CD4-positive, alpha-beta memory T cell (primary cell): ENCODE measurements at regions not wholly inside any gene's neighbourhood (a gene's known extent, or its start where the extent isn't known, plus 50 kb on each side); places are given as distances from the start of the nearest gene placed in this dataset.
"Not testable (repeated sequence)": the region's sequence is repeated elsewhere in the genome, so short reads cannot be mapped to it uniquely, and the experiment has no call there.

Experiments
- CTCF ChIA-PET: fragments of 350-600 bp; sonication (Branson Sonifier 250); formaldehyde crosslinking; loops from one replicate; lab custom pipeline; 2021; ENCODE audit warnings: inconsistent platforms; ENCODE audit not compliant: partially characterized antibody; lab: Charles Lee
- POLR2A ChIA-PET: fragments of 350-600 bp; sonication (Branson Sonifier 250); formaldehyde crosslinking; loops from one replicate; lab custom pipeline; 2021; ENCODE audit not compliant: partially characterized antibody; lab: Charles Lee
- DNase-seq, 5 donors: peaks; one replicate each; pipeline versions ENCODE4 v3.0.0 to v3.0.0-alpha.2; 2020 to 2022; ENCODE audit warnings: mixed read lengths in 1 of 5
- H3K27ac ChIP-seq: one replicate; pipeline ENCODE4 v1.7.0; 2013; ENCODE audit warnings: low read depth, low read length
- H3K27me3 ChIP-seq: 2 replicates; pipeline ENCODE4 v1.7.0; 2013; ENCODE audit warnings: mild to moderate bottlenecking, low read length, moderate library complexity; ENCODE audit not compliant: insufficient read depth
- H3K36me3 ChIP-seq: 2 replicates; pipeline ENCODE4 v1.7.0; 2013; ENCODE audit warnings: mild to moderate bottlenecking, low read length, moderate library complexity; ENCODE audit not compliant: insufficient read depth
- H3K4me1 ChIP-seq: 2 replicates; pipeline ENCODE4 v1.7.0; 2013; ENCODE audit warnings: mild to moderate bottlenecking, low read length, moderate library complexity; ENCODE audit not compliant: insufficient read depth
- H3K4me3 ChIP-seq, 2 donors: one replicate each; pipeline ENCODE4 v1.7.0; 2013; ENCODE audit warnings: low read length in 2 of 2, mild to moderate bottlenecking in 1 of 2
- H3K9me3 ChIP-seq, 2 donors: one replicate each; pipeline ENCODE4 v1.7.0; 2013; ENCODE audit warnings: low read length in 2 of 2, control low read depth in 1 of 2; ENCODE audit not compliant: control insufficient read depth in 1 of 2
- H3K27ac Mint-ChIP-seq, 7 donors: one replicate each; pipeline ENCODE4 v1.8.0; 2020 to 2021; ENCODE audit warnings: mixed read lengths in 7 of 7, mild to moderate bottlenecking in 6 of 7, inconsistent platforms in 3 of 7, moderate library complexity in 3 of 7
- H3K27me3 Mint-ChIP-seq, 2 donors: one replicate each; pipeline ENCODE4 v1.8.0; 2020 to 2021; ENCODE audit warnings: mixed read lengths in 2 of 2
- H3K36me3 Mint-ChIP-seq, 2 donors: one replicate each; pipeline ENCODE4 v1.8.0; 2020 to 2021; ENCODE audit warnings: mixed read lengths in 2 of 2, inconsistent platforms in 1 of 2, mild to moderate bottlenecking in 1 of 2
- H3K4me1 Mint-ChIP-seq, 4 donors: one replicate each; pipeline ENCODE4 v1.8.0; 2020 to 2021; ENCODE audit warnings: mixed read lengths in 4 of 4, mild to moderate bottlenecking in 1 of 4
- H3K4me3 Mint-ChIP-seq, 8 donors: one replicate each; pipeline ENCODE4 v1.8.0; 2020 to 2021; ENCODE audit warnings: mixed read lengths in 8 of 8, mild to moderate bottlenecking in 7 of 8, moderate library complexity in 6 of 8, inconsistent platforms in 3 of 8
- H3K9me3 Mint-ChIP-seq, 8 donors: one replicate each; pipeline ENCODE4 v1.8.0; 2020 to 2021; ENCODE audit warnings: mixed read lengths in 8 of 8, mild to moderate bottlenecking in 5 of 8, inconsistent platforms in 3 of 8, moderate library complexity in 1 of 8
- intact Hi-C: fragments of 100-400 bp; cut with micrococcal nuclease; formaldehyde crosslinking; loops from one replicate; pipeline ENCODE4 v1.15.1; 2023

DNA sequence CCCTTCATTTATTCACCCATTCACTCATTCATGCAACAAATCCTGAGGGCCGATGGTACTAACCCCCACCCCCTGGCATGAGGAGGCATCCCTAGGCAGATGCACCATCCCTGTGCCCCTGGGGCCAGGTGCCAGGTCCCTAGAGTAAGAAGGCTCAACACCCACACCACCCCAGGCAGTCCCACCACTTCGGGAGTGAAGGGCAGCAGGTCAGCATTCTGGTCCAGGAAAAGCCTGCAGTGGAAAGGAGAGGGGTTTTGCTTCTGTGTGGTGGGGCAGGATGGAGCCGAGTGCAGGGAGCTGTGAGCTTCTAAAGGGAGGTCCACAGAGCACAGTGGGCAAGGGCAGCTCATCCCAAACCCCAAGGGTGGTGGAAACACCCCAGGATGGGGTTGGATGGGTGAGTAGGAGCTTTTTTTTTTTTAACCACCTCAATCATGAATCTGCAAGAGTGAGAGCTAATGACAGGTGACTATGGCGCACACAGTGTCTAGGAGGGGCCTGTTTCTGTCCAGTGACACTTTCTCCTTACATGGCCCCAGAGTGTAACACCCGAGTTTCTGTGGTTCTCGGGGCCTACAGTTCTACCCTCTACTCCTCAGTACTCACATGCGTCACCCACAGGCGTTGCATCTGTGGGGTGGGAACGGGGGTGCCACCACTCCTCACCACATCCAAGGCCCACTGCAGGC, 414.3 kb downstream of the TMEM121 start:
- Mint-ChIP-seq H3K4me1 (peaks cover 4 to 21% (median 13%) of the 10 kb centered on the region in 4 donors), H3K36me3 (peaks cover 5 to 6% of the 10 kb centered on the region in 2 donors), H3K27ac (peak overlapping the region in 1 of 7 donors; percentile 22), H3K9me3 (peaks cover 5 to 37% (median 26%) of the 10 kb centered on the region in 8 donors), H3K27me3 (peaks cover 0 to 7% of the 10 kb centered on the region in 2 donors), H3K4me3 (peak overlapping the region in 1 of 8 donors; percentile 30)
- Histone ChIP-seq H3K9me3 (peaks cover 0 to 12% of the 10 kb centered on the region in 2 donors), H3K4me3 (no peak overlapping the region), H3K27me3 (no peaks in the 10 kb centered on the region), H3K4me1 (peaks cover 18% of the 10 kb centered on the region), H3K36me3 (no peaks in the 10 kb centered on the region), H3K27ac (no peak overlapping the region)
- ChIA-PET CTCF (no interaction called here), POLR2A (no interaction called here)
- no peak for DNase-seq
- intact Hi-C loops = no loop called here

DNA sequence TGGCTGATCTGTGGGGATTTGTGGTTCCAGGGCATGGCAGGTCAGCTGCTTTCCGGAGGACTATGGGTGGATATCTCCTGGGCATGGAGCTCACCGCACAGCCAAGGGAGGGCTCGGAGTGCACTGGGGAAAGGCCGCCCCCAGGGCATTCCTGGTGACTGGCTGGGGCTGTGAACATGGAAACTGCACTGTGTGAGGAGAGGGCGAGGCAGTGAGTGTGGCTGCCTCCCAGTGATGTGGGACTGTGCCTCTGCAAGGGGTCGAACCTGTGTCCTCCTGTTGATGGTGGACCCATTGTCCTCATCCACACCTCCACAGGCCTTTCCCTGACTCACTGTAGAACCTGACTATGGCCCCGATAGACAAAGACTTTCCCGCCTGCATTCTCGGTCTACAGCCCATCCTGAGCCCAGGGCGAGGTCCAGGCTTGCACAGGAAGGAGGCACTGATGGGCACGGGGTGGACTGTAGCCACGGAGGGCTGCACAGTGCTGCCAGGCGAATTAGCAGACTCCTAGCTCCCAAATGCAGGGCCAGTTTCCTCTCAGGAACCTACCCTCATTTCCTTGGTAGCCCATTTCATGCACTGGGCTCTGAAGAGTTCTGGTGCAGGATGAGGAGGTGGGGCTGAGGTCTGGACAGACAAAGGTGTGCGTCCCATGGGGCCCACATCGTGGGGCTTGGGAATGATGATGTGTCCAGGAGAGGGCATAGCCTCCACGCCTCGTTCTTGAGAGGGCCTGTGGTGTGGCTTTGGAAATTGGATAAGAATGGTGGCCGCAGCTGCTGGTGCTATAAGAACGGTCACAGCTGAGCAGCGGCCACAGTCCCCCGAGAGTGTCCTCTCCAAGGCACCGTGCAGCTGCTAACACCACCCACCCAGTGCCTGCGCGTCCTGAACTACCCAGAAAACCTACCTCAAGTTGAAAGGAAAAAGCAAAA, 415.1 kb downstream of the TMEM121 start:
- peaks cover 5 to 30% (median 22%) of the 10 kb centered on the region in 8 donors for H3K9me3 Mint-ChIP-seq
- ChIA-PET CTCF (no interaction called here), POLR2A (no interaction called here)
- Histone ChIP-seq H3K36me3 (no peaks in the 10 kb centered on the region), H3K4me3 (no peak overlapping the region), H3K27ac (no peak overlapping the region), H3K27me3 (no peaks in the 10 kb centered on the region), H3K4me1 (peaks cover 18% of the 10 kb centered on the region), H3K9me3 (peaks cover 0 to 12% of the 10 kb centered on the region in 2 donors)
- H3K27ac Mint-ChIP-seq = no peak overlapping the region
- peaks cover 4 to 21% (median 14%) of the 10 kb centered on the region in 4 donors for H3K4me1 Mint-ChIP-seq
- no peak overlapping the region for H3K4me3 Mint-ChIP-seq
- intact Hi-C loops = no loop called here
- peaks cover 0 to 5% of the 10 kb centered on the region in 2 donors for H3K27me3 Mint-ChIP-seq
- peaks cover 5 to 6% of the 10 kb centered on the region in 2 donors for H3K36me3 Mint-ChIP-seq
- no peak for DNase-seq

DNA sequence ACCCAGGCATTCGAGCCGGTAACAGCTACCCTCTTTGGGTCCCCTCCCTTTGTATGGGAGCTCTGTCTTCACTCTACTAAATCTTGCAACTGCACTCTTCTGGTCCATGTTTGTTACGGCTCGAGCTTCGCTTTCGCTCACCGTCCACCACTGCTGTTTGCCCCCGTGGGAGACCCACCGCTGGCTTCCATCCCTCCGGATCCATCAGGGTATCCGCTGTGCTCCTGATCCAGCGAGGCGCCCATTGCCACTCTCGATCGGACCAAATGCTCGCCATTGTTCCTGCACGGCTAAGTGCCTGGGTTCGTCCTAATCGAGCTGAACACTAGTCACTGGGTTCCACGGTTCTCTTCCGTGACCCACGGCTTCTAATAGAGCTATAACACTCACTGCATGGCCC, 416.3 kb downstream of the TMEM121 start:
- CTCF ChIA-PET = interaction anchor here (0.9 to 1.3 kb wide), 2 partner anchors 8 to 31 kb away, joined by 3 read pairs; no protein-coding TSS in a partner anchor
- H3K36me3 Mint-ChIP-seq, intact Hi-C loops, DNase-seq, H3K27me3 Mint-ChIP-seq, H3K27ac ChIP-seq, H3K27me3 ChIP-seq, H3K4me3 Mint-ChIP-seq, H3K36me3 ChIP-seq, POLR2A ChIA-PET, H3K4me3 ChIP-seq: not testable (repeated sequence)
- peaks cover 5 to 26% (median 17%) of the 10 kb centered on the region in 8 donors for H3K9me3 Mint-ChIP-seq
- H3K27ac Mint-ChIP-seq = peak overlapping the region in 1 of 7 donors; percentile 59
- H3K9me3 ChIP-seq = peaks cover 0 to 12% of the 10 kb centered on the region in 2 donors
- peaks cover 18% of the 10 kb centered on the region for H3K4me1 ChIP-seq
- peaks cover 4 to 21% (median 14%) of the 10 kb centered on the region in 4 donors for H3K4me1 Mint-ChIP-seq

DNA sequence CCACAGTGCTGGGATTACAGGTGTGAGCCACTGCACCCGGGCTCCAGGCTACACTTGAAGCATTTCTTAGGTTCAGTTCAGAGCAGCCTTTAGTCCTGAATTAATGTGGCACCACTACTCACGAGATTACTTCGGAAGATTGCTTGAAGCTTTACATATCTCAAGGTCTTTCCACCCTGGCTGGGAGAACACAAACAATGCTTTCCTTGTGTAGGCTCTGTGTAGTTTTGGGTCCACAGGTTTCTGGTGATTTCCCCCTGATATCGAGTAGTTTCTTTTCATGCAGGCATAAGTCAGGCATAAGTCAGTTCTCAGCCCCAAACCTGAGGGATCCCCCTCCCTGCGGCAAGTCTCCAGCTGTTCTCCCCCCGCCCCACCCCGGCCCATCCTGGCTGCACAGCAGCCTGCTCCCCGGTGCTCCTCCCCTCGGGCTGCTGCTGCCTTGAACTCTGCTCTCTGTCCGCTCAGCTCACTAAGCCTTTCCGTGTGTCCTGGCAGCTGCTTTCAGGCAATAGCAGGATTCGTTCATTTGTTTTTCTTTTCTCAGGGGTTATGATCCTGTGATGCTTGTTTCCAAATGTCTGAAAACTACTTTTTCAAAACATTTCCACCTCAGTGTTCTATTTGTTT, 417.7 kb downstream of the TMEM121 start:
- CTCF ChIA-PET = interaction anchor here (0.7 to 2.4 kb wide), 12 partner anchors 8 to 269 kb away, joined by 3 to 13 read pairs (median 4); no protein-coding TSS in a partner anchor

DNA sequence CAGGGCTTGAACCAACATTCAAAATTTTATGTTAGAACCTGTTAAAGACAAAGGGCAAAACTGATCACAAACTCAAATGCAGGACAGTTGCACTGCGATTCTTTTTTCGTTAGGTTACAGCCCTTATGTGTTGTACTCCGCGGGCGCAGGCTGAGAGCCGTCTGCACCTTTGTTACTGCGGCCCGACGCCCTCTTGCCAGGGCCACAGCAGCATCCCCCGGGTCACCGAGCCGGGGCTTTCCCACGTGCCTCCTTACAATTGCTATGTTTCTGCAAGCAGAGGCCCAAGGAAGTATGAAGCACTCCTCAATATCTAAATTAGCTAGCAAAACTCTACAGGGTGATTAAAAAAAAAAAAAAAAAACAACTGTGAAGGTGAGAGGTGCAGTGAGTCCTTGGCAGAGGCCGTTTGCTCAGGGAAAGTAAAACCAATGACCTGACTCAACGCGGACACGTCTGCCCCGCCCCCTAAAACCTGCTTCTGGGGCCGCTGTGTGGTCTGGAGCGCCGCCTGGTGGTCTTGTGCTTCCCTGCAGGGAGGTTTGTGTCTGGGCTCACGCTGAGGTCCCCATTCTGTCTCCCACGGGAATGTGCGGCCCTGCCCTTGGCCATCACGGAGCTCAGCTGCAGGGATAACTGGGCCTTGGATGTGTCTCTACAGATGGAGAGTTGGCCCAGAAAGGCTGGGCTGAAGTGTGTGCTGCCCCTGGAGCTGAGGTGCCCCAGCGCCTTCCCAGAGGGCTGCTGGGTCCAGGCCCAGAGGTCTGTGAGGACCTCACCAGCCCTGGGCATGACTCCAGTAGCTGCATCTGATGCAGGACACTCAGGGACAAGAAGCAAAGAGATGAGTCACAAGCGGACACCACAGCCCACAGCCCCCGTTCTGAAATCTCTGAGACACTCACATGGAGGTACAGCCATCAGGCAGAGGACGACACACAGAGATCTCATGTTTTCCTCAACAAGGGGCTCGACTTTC, 418.5 kb downstream of the TMEM121 start:
- Mint-ChIP-seq H3K4me3 (peak overlapping the region in 2 of 8 donors; percentile 32 to 43), H3K27ac (peak overlapping the region in 1 of 7 donors; percentile 4), H3K36me3 (no peaks in the 10 kb centered on the region), H3K9me3 (peaks cover 0 to 6% (median 1%) of the 10 kb centered on the region in 8 donors), H3K27me3 (peaks cover 0 to 10% of the 10 kb centered on the region in 2 donors), H3K4me1 (peaks cover 4 to 16% (median 13%) of the 10 kb centered on the region in 4 donors)
- Histone ChIP-seq H3K4me3 (no peak overlapping the region), H3K36me3 (no peaks in the 10 kb centered on the region), H3K27me3 (no peaks in the 10 kb centered on the region), H3K4me1 (peaks cover 15% of the 10 kb centered on the region), H3K27ac (no peak overlapping the region), H3K9me3 (peaks cover 0 to 2% of the 10 kb centered on the region in 2 donors)
- ChIA-PET POLR2A (no interaction called here), CTCF (interaction anchor here (0.7 to 2.4 kb wide), 15 partner anchors 9 to 270 kb away, joined by 3 to 13 read pairs (median 4); no protein-coding TSS in a partner anchor)
- intact Hi-C loops = loop anchor here (5.0 kb wide), 1 partner anchor 268 kb away; no protein-coding TSS in a partner anchor
- DNase-seq = peak; percentile 51 to 64 (median 55)

More for the DNA sequence above, 417.7 kb downstream of the TMEM121 start:
- POLR2A ChIA-PET = no interaction called here
- Histone ChIP-seq H3K4me1 (peaks cover 18% of the 10 kb centered on the region), H3K9me3 (peaks cover 0 to 8% of the 10 kb centered on the region in 2 donors), H3K27ac (no peak overlapping the region), H3K4me3 (no peak overlapping the region), H3K36me3 (no peaks in the 10 kb centered on the region), H3K27me3 (no peaks in the 10 kb centered on the region)
- peaks cover 0 to 14% (median 9%) of the 10 kb centered on the region in 8 donors for H3K9me3 Mint-ChIP-seq
- no peak overlapping the region for H3K27ac Mint-ChIP-seq
- no peak overlapping the region for H3K4me3 Mint-ChIP-seq
- peaks cover 4 to 21% (median 14%) of the 10 kb centered on the region in 4 donors for H3K4me1 Mint-ChIP-seq
- no peak for DNase-seq
- intact Hi-C loops = no loop called here
- H3K27me3 Mint-ChIP-seq = peaks cover 0 to 10% of the 10 kb centered on the region in 2 donors
- peaks cover 0 to 2% of the 10 kb centered on the region in 2 donors for H3K36me3 Mint-ChIP-seq

DNA sequence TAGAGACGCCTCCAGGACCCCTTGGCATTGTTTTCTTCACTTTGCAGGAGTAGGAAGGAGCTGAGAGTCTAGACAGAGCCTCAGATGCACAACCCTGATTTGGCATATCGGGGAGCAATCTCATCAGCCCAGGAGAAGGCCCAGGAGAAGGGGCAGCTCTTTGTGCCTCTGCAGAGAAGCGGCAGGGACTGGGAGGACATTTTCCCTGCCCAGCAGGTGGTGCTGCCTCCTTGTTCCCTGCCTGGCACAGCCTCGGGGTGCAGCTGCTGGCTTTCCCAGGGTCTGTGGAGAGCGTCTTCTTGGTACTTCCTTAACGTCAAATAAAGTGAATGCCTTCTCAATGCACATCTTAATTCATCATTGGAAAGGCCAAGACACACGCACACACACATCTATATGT, 419.5 kb downstream of the TMEM121 start:
- Mint-ChIP-seq H3K27me3 (peaks cover 1 to 14% of the 10 kb centered on the region in 2 donors), H3K27ac (no peak overlapping the region), H3K4me1 (peaks cover 4 to 12% (median 7%) of the 10 kb centered on the region in 4 donors), H3K9me3 (no peaks in the 10 kb centered on the region), H3K36me3 (no peaks in the 10 kb centered on the region), H3K4me3 (no peak overlapping the region)
- peaks cover 7% of the 10 kb centered on the region for H3K4me1 ChIP-seq
- H3K36me3 ChIP-seq = no peaks in the 10 kb centered on the region
- H3K9me3 ChIP-seq = no peaks in the 10 kb centered on the region
- no peak overlapping the region for H3K27ac ChIP-seq
- intact Hi-C loops = loop anchor here (5.0 kb wide), 1 partner anchor 269 kb away; no protein-coding TSS in a partner anchor
- H3K4me3 ChIP-seq = no peak overlapping the region
- ChIA-PET POLR2A (no interaction called here), CTCF (interaction anchor here (0.9 to 2.4 kb wide), 7 partner anchors 8 to 266 kb away, joined by 3 to 13 read pairs (median 4); no protein-coding TSS in a partner anchor)
- H3K27me3 ChIP-seq = no peaks in the 10 kb centered on the region
- peak in 3 of 5 donors; percentile 12 to 20 (median 15) for DNase-seq
